CD4-positive, alpha-beta T cell treated with Interleukin-15 for 4 hours (primary cell): ENCODE measurements at regions not wholly inside any gene's neighbourhood (a gene's known extent, or its start where the extent isn't known, plus 50 kb on each side); places are given as distances from the start of the nearest gene placed in this dataset.
"Not testable (repeated sequence)": the region's sequence is repeated elsewhere in the genome, so short reads cannot be mapped to it uniquely, and the experiment has no call there.

ENCODE experiments used
- DNase-seq: peaks from one replicate; pipeline ENCODE4 v3.0.0-alpha.2; 2020; ENCODE audit warnings: low spot score

- no peak for DNase-seq
Measured at GRCh38 chr6:22106961-22107360, 189.9 kb downstream of the PRL start.

DNA sequence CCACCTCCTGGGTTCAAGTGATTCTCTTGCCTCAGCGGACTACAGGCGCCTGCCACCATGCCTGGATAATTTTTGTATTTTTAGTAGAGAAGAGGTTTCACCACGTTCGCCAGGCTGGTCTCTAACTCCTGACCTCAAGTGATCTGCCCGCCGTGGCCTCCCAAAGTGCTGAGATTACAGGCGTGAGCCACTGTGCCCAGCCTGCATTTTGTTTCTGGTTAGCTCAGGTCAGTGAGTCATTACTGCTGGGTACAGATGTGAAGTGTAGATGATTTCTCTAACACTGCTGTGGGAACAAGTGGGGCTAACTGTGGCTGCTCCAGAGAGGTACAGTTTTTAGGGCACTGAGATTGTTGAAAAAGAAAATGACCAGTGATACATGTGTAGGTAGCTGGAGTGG is 188.6 kb downstream of the PRL start:
- no peak for DNase-seq

DNA sequence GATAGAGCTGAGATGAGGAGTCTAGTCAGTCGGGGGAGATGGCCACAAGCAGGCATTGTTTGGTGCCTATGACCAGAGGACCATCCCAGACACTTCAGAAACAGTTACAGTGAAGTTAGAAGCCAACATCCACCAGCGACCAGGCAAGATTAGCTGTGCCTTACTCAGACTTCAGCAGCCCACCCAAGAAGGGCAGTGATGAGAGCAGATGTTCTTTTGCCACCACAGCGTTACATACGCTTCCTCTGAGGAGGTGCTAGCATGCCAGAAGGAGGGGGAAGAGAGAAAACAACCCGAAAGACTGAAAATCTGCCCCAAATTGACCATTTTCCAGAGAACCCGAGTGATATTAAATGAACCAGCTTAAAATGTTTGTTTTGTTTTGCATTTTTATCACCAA is 186.8 kb downstream of the PRL start:
- no peak for DNase-seq

DNA sequence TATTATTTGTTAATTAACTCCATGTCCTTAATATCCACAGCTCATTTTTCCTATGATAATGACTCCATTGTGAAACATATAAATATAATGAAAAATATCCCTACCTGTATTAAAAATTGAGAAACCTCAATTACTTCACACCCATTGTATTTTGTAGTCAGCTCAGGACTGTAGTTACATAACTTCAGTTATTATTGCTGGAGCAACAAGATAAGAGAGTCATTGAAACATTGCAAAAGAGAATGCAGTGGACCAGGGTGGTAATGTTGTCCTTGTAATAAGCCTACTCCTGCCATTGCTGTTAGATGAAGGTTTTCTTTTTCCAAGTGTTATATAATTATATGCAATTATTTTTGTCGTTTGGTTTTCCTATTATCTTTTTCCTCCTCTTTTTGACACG is 184.4 kb downstream of the PRL start:
- no peak for DNase-seq

DNA sequence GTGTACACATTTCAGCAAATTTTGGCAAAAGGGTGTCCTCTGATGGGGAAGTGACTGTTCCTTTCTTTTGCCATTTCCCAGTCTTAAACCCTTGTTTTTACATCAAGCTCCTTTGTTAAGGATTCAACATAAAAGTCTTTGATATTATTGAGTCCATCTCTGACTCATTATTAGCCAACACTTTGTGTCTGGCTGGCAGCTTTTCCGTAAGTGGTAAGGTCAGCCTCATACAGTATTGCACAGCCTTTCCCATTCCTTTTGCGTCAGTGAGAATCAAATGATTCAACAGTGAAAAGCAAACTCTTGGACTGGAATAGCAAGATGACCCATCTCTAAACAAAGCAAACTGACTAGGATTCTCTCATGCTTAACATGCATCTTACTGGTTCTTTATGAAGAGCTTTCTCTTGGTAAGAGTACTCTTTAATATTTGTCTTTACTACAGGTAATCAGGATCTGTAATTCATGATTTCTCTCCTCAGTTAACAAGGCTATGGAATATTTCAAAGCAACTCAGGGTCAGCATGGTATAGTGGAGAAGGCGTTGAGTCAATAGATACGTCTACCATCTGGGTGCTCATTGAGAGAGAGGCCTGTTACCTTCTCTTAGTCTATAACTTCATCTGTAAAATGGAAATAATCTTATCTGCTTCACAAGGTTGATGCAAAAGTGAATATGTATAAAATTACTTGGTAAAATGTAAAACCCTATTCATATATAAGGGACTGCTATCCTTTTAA is 183.6 kb downstream of the PRL start:
- no peak for DNase-seq

DNA sequence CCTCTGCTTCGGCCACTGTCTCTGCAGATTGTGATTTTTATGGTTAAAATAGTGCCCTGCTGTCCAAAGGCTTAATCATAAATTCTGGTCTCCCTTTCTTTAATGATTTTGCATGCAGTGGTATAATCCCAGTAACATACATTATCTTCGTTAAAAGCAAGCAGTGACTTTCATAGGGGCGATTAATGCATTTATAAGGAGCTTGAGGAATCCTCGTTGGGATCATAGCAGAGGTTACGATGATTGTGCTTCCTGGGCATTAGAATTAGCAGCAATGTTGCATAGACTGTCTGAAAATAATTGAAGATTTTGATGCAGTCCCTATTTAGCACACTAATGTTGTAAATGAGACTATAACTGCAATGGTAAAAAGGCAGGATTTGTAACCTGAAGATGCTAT is 181.3 kb downstream of the PRL start:
- no peak for DNase-seq

- no peak for DNase-seq
Measured at GRCh38 chr6:22117631-22118030, 179.2 kb downstream of the PRL start.

DNA sequence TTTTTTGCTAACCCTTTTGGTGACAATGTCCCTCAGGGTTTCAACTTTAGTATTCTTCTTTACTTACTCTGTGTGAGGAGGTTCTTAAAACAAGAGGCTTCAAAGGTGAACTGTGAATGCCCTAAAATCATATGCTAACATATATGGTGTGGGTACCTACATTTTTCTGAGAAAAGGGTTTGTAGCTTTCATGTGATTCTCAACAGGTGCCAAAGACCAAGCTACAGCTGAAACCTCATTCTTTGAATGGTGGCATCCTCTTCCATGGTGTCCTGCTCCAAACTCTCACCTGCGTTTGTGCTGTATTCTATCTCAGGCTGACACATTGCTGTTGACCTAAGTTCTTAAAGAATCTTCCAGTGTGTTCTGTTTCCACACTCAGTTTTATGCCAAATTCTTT is 177.3 kb downstream of the PRL start:
- no peak for DNase-seq

GRCh38 chr6:22124756-22125155 is 172.1 kb downstream of the PRL start:
- DNase-seq, result no peak

GRCh38 chr6:22126910-22127309 is 169.9 kb downstream of the PRL start:
- DNase-seq, result no peak

DNA sequence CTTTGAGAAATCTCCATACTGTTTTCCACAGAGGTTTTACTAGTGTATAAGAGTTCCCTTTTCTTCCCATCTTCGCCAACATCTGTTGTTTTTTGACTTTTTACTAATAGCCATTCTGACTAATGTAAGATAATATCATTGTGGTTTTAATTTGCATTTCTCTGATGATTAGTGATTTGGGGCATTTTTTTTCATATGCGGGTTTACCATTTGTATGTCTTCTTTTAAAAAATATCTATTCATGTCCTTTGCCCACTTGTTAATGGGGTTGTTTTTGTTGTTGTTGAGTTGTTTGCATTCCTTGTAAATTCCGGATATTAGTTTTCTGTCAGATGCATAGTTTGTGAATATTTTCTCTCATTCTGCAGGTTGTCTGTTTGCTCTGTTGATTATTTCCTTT is 167.1 kb downstream of the PRL start:
- no peak for DNase-seq

- DNase-seq, result no peak
Measured at GRCh38 chr6:22132656-22133055, 164.2 kb downstream of the PRL start.

DNA sequence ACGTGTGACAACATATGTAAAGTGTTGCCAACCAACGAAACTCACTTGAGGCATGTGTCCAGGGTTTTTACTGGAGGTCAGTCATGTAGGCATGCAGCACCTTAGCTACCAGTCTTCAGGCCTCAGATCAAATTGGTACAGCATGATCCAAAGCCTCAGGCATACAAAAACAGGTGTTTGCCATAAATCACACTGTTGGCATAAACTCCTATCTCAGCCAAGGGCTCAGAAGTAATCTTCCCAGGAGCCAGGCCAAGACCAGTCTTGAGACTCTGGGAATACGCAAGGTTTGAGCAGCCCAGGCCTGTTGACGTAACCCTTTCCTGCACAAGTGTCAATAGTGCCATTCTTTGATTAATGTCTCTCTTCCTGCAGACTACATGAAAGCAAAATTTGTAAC is 163.5 kb downstream of the PRL start:
- DNase-seq, result no peak

DNA sequence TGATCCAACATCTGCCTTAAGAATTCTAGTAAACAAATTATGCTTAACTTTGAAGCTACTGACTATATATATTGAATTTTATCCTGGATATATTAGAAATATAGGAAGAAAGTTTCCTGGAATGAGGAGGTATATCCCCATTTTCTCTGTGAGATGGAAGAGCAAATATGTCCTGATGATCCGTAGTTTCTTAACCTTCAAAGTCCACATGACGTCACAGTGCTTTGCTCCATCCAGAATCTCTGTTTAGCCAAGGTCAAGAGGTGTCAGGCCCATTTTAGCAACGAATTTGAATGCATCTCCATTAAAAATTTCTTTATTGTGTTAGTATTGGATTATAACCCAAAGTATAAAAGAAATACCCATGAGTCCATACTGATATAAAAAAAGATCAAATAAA is 162.5 kb downstream of the PRL start:
- DNase-seq, result no peak

- no peak for DNase-seq
Measured at GRCh38 chr6:22135395-22135794, 161.4 kb downstream of the PRL start.

DNA sequence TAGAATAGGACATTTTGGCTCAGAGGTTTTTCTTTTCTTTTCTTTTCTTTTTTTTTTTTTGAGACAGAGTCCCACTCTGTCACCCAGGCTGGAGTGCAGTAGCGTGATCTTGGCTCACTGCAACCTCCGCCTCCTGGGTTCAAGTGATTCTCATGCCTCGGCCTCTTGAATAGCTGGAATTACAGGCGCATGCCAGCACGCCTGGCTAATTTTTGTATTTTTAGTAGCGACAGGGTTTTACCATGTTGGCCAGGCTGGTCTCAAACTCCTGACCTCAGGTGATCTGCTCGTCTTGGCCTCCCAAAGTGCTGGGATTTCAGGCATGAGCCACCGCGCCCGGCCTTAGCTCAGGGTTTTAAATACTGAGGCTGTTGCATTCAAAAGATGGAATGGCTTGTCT is 156.1 kb downstream of the PRL start:
- not testable (repeated sequence) for DNase-seq

DNA sequence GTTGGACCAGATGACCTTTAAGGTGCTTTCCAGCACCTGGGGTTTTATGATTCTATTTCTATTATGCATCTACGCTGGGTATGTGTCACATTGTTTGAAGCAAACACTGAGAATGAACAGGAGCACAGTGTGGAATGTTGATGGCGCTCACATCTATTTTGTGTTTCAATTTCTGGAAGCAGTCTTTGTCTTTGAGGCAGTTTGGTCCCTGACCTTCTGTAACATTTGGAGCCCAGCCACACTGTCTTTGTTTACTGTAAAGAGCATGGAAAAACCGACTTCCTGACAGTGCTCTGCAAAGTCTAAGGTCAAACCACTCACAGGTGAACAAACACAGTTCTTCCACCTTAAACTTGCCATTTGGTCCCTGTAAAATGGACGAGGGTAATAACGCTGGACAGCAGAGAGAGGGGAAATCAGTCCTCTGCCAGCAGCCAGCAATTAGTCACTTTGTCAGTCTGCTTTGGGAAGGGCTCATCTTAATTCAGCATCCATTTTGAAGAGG is 155.5 kb downstream of the PRL start:
- DNase-seq, result no peak

DNA sequence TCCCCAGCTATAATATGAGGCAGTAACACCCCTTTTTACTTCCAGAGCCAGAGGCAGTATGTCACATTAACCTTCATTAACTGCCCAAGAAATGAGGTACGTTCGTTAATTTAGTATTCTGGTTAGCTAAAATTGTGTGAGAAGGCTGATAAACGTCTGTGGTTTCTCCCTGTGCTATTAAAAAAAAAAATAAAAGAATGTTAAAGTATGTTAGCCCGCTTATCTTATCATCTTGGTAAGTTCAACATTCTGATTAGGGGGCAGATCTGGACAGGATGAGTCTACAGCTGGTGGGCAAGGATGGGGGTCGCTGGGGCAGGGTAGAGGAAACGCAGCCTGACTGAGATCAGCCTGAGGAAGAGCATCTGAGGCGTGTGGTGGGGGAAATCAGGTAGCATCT is 154.0 kb downstream of the PRL start:
- DNase-seq, result no peak

- no peak for DNase-seq
Measured at GRCh38 chr6:22145376-22145775, 151.5 kb downstream of the PRL start.

DNA sequence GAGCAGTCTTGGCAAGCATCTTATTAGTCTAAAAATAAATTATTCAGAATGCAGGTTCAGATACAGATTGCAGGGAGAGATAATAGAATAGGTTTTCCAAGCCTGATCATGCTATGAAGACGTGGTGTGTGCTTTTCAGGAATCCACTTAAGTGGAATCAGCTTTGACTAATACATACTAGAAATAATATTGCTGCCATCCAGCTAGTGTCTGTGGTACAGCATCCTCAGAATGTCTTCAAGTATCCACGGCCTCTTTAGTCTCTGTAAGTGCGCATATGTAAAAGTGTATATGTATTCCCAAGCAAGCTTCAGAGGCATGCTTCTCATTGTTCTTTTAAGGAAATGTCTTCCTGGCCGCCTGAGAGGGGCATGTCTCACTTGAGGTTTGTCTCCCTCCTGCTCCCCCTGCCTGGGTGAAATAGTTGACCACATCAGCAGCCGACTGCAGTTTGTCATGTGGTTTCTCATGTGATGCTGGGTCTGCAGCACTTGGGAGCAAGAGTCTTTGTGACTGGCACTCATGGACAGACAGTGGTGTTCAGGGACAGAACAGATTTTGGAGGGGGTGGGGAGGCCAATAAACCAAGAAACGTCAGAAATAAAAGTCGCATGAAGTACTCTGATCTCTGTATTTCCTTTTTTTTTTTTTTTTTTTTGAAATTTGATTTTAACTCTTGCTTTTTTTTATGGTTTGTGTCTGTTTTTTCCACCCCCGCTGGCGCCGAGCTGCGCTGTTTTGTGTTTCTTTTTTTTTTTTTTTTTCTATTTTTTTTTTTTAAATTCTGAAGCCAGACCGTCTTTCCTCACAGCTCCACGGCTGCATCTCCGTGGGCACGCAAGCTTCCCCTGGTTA is 150.8 kb downstream of the PRL start:
- no peak for DNase-seq

DNA sequence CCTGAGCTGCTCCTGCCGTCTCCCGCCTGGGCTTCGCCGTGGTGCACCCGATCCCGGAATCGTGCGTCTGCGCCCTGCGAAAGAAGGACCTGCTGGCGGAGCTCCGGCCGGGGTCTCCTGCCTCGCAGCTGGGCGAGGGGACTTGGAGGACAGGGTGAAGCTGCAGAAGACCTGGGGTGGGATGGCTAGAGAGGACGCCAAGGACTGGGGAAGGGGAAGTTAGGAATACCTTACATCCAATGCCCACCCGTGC is 150.2 kb downstream of the PRL start:
- no peak for DNase-seq

GRCh38 chr6:22146931-22147701 is 149.7 kb downstream of the PRL start:
- DNase-seq, result no peak
